Nephron progenitor cell (in vitro differentiated cells): ENCODE measurements at regions not wholly inside any gene's neighbourhood (a gene's known extent, or its start where the extent isn't known, plus 50 kb on each side); places are given as distances from the start of the nearest gene placed in this dataset.

Experiments
- DNase-seq: peaks from one replicate; pipeline ENCODE4 v3.0.0; 2021
- H3K27ac Mint-ChIP-seq: 2 replicates; pipeline ENCODE4 v1.8.0; 2021; ENCODE audit warnings: mild to moderate bottlenecking, moderate library complexity, mixed read lengths
- H3K27me3 Mint-ChIP-seq: 2 replicates; pipeline ENCODE4 v1.8.0; 2021; ENCODE audit warnings: mild to moderate bottlenecking, low read depth, mixed read lengths; ENCODE audit not compliant: poor library complexity
- H3K36me3 Mint-ChIP-seq: 2 replicates; pipeline ENCODE4 v1.8.0; 2021; ENCODE audit warnings: low read depth, mixed read lengths
- H3K4me1 Mint-ChIP-seq: 2 replicates; pipeline ENCODE4 v1.8.0; 2021; ENCODE audit warnings: mixed read lengths
- H3K4me3 Mint-ChIP-seq: 2 replicates; pipeline ENCODE4 v1.8.0; 2021; ENCODE audit warnings: mild to moderate bottlenecking, moderate library complexity, mixed read lengths
- H3K9me3 Mint-ChIP-seq: 2 replicates; pipeline ENCODE4 v1.8.0; 2021; ENCODE audit warnings: mild to moderate bottlenecking, moderate library complexity, mixed read lengths
- TF ChIP-seq, protein P1 (sequence below): fragments of 200-600 bp; sonication (generic); IDR thresholded peaks from 2 replicates; pipeline ENCODE4 v1.5.0; 2021; ENCODE audit warnings: antibody characterized with exemption

DNA sequence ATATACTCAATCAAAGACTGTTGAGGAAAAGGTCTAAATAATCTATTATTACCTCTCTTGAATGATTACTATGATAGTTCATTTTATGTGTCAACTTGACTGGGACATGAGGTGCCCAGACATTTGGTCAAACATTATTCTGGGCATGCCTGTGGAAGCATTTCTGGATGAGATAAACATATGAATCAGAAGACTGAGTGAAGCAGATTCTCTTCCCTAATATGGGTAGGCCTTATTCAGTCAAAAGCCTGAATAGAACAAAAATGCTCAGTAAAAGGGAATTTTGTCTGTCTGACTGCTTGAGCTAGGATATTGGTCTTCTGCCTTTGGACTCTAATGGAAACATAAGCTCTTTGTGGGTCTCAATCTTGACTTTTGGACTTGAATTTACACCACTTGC is 73.3 kb upstream of the SOX13 start:
- TF ChIP-seq, protein P1, sequence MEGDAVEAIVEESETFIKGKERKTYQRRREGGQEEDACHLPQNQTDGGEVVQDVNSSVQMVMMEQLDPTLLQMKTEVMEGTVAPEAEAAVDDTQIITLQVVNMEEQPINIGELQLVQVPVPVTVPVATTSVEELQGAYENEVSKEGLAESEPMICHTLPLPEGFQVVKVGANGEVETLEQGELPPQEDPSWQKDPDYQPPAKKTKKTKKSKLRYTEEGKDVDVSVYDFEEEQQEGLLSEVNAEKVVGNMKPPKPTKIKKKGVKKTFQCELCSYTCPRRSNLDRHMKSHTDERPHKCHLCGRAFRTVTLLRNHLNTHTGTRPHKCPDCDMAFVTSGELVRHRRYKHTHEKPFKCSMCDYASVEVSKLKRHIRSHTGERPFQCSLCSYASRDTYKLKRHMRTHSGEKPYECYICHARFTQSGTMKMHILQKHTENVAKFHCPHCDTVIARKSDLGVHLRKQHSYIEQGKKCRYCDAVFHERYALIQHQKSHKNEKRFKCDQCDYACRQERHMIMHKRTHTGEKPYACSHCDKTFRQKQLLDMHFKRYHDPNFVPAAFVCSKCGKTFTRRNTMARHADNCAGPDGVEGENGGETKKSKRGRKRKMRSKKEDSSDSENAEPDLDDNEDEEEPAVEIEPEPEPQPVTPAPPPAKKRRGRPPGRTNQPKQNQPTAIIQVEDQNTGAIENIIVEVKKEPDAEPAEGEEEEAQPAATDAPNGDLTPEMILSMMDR, result no peak
- H3K36me3 Mint-ChIP-seq, result peaks cover 15% of the 10 kb centered on the region
- no peak overlapping the region for H3K27ac Mint-ChIP-seq
- no peak for DNase-seq
- H3K4me1 Mint-ChIP-seq, result peaks cover 33% of the 10 kb centered on the region
- peaks cover 2% of the 10 kb centered on the region for H3K27me3 Mint-ChIP-seq
- peaks cover 19% of the 10 kb centered on the region for H3K9me3 Mint-ChIP-seq
- no peak overlapping the region for H3K4me3 Mint-ChIP-seq

DNA sequence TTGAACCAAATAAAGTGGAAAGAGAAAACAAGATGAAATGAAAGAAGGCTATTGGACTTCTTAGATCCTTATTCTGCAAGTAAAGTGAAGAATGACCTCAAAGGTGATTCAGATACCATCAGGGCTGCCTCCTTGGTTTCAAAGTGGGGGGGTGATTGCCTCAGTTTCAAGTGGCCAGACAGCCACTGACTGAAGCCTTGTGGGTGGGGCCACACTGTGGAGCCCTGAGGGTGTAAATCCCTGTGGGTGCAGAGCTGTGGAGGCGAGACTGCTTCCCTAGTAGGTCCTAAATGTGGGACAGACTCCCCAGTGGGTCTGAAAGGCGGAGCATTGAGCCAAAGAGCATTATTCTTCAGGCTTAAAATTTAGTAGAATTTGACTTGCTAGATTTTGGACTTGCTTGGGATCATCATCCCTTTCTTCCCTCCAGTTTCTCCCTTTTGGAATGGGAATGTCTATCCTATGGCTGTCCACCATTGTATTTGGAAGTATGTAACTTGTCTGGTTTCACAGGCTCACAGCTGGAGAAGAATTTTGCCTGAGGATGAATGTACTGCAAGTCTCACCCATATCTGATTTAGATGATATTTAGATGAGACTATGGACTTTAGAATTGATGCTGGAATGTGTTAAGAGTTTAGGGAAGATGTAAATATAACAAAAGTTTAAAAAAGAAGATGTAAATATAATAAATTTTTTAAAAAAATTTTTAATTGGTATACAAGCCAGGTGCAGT is 71.6 kb upstream of the SOX13 start:
- Mint-ChIP-seq H3K9me3 (peaks cover 19% of the 10 kb centered on the region), H3K4me3 (no peak overlapping the region), H3K36me3 (peaks cover 15% of the 10 kb centered on the region), H3K4me1 (peaks cover 16% of the 10 kb centered on the region), H3K27me3 (peaks cover 2% of the 10 kb centered on the region), H3K27ac (no peak overlapping the region)
- no peak for DNase-seq
- TF ChIP-seq, protein P1, result no peak

DNA sequence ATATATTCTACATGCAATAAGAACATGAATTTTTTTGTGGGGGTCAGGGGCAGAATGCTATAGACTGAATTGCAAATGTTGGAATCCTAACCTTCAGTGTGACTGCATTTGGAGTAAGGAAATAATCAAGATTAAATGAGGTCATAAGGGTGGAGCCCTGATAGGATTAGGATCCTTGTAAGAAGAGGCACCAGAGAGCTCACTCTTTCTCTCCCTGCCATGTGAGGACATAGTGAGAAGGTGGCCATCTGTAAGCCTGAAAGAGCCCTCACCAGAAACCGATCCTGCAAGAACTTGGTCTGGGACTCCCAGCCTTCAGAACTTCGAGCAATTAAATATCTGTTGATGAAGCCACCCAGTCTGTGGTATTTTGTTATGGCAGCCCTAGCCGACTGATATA is 70.3 kb upstream of the SOX13 start:
- H3K4me1 Mint-ChIP-seq, result peaks cover 3% of the 10 kb centered on the region
- peaks cover 15% of the 10 kb centered on the region for H3K36me3 Mint-ChIP-seq
- peaks cover 2% of the 10 kb centered on the region for H3K27me3 Mint-ChIP-seq
- peaks cover 19% of the 10 kb centered on the region for H3K9me3 Mint-ChIP-seq
- no peak overlapping the region for H3K27ac Mint-ChIP-seq
- H3K4me3 Mint-ChIP-seq, result no peak overlapping the region
- TF ChIP-seq, protein P1, result no peak
- no peak for DNase-seq

DNA sequence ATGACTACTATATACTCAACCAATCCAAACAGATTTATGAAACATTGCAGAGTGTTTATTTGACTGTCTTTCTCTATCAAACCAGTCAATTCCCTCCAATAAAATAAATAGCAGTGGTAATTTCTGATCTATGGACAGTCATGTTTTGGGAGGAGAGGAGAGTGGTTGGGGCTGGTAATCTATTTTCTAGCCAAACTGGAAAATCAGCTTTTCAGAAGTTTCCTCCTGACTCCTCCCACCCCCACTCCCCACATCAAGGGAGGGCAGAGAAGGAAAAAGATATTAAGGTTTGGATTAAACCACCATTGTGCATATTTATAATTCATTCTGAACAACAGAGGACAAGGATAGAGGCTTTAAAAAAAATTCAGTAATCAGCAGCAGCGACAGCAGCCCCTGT is 69.4 kb upstream of the SOX13 start:
- H3K36me3 Mint-ChIP-seq, result peaks cover 15% of the 10 kb centered on the region

DNA sequence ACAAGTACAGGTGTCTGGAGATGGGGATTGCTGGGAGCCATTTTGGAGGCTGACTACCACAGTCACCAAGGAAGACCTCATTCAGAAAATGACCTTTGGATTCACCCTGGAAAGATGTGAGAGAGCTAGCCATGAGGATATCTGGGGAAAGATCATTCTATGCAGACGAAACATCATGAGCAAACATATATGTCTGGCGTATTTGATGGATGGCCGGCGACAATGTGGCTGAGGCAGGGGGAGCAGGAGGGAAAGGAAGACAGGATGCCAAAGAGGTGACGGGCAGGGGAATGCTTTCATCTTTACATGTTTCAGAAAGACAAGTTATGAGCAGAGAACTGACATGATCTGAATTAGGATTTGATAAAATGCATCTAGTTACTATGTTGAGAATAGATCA is 61.5 kb upstream of the SOX13 start:
- H3K36me3 Mint-ChIP-seq, result no peaks in the 10 kb centered on the region
- H3K4me3 Mint-ChIP-seq, result no peak overlapping the region
- H3K27me3 Mint-ChIP-seq, result no peaks in the 10 kb centered on the region
- no peaks in the 10 kb centered on the region for H3K9me3 Mint-ChIP-seq
- H3K27ac Mint-ChIP-seq, result no peak overlapping the region
- TF ChIP-seq, protein P1, result no peak
- no peak for DNase-seq
- peaks cover 5% of the 10 kb centered on the region for H3K4me1 Mint-ChIP-seq

More for the DNA sequence above, 69.4 kb upstream of the SOX13 start:
- TF ChIP-seq, protein P1, result no peak
- H3K4me1 Mint-ChIP-seq, result no peaks in the 10 kb centered on the region
- peaks cover 2% of the 10 kb centered on the region for H3K27me3 Mint-ChIP-seq
- no peak for DNase-seq
- no peak overlapping the region for H3K4me3 Mint-ChIP-seq
- peaks cover 19% of the 10 kb centered on the region for H3K9me3 Mint-ChIP-seq
- H3K27ac Mint-ChIP-seq, result no peak overlapping the region

DNA sequence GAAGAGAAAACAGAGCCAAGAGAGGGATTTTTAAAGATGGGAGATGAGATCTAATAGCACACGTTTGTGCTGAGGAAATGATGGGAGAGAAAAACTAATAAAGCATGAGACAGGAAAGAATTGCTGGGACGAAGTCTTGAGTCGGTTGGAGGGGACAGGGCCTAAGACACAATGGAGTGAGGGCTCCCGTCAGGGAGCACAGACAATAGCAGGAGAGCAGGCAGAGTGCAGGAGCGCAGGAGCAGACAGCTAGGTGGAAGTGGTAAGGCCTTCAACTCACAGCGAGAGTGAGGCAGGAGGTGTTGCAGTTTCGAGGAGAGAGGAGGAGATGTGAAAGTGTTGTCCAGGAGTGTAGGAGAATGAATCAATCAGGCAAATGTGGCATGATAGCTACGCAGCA is 59.9 kb upstream of the SOX13 start:
- no peak for DNase-seq
- Mint-ChIP-seq H3K27me3 (no peaks in the 10 kb centered on the region), H3K4me3 (no peak overlapping the region), H3K36me3 (no peaks in the 10 kb centered on the region), H3K27ac (no peak overlapping the region), H3K4me1 (peaks cover 22% of the 10 kb centered on the region), H3K9me3 (no peaks in the 10 kb centered on the region)
- TF ChIP-seq, protein P1, result no peak
